Panc1 (cell line): ENCODE measurements at regions not wholly inside any gene's neighbourhood (a gene's known extent, or its start where the extent isn't known, plus 50 kb on each side); places are given as distances from the start of the nearest gene placed in this dataset.

Experiments used
- CTCF ChIP-seq: fragments of 450-650 bp; IDR thresholded peaks from 2 replicates; pipeline ENCODE4 v1.5.1; 2017; ENCODE audit warnings: mild to moderate bottlenecking
- SIN3A ChIP-seq: IDR thresholded peaks from 2 replicates; pipeline ENCODE4 v1.6.1; 2012; ENCODE audit warnings: low read depth, mild to moderate bottlenecking, low read length, moderate library complexity, borderline replicate concordance; ENCODE audit not compliant: insufficient read depth
- TCF7L2 ChIP-seq: IDR thresholded peaks from 2 replicates; pipeline ENCODE4 v1.6.1; 2011; ENCODE audit warnings: mild to moderate bottlenecking, low read depth, low read length, inconsistent platforms
- TF ChIP-seq, protein P1 (sequence below), 2 experiments: IDR thresholded peaks; 2 replicates each; pipeline ENCODE4 v1.6.1; 2011 to 2012; ENCODE audit warnings: low read depth in 2 of 2, control low read depth in 1 of 2, low read length in 1 of 2, mild to moderate bottlenecking in 1 of 2, moderate library complexity in 1 of 2; ENCODE audit not compliant: insufficient read depth in 1 of 2

- no peak for TF ChIP-seq CTCF
- TF ChIP-seq TCF7L2, result no peak
- TF ChIP-seq SIN3A, result no peak
- TF ChIP-seq, protein P1, sequence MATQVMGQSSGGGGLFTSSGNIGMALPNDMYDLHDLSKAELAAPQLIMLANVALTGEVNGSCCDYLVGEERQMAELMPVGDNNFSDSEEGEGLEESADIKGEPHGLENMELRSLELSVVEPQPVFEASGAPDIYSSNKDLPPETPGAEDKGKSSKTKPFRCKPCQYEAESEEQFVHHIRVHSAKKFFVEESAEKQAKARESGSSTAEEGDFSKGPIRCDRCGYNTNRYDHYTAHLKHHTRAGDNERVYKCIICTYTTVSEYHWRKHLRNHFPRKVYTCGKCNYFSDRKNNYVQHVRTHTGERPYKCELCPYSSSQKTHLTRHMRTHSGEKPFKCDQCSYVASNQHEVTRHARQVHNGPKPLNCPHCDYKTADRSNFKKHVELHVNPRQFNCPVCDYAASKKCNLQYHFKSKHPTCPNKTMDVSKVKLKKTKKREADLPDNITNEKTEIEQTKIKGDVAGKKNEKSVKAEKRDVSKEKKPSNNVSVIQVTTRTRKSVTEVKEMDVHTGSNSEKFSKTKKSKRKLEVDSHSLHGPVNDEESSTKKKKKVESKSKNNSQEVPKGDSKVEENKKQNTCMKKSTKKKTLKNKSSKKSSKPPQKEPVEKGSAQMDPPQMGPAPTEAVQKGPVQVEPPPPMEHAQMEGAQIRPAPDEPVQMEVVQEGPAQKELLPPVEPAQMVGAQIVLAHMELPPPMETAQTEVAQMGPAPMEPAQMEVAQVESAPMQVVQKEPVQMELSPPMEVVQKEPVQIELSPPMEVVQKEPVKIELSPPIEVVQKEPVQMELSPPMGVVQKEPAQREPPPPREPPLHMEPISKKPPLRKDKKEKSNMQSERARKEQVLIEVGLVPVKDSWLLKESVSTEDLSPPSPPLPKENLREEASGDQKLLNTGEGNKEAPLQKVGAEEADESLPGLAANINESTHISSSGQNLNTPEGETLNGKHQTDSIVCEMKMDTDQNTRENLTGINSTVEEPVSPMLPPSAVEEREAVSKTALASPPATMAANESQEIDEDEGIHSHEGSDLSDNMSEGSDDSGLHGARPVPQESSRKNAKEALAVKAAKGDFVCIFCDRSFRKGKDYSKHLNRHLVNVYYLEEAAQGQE (IDR thresholded peaks at IDR 0.05; ENCODE audit: insufficient read depth in 1 of 2, low read depth in 2 of 2, low read length in 1 of 2), result no peak
Measured at GRCh38 chr3:59338934-59339333, 289.1 kb upstream of the CFAP20DC start.
